HG02943 (cell line): ENCODE measurements at regions not wholly inside any gene's neighbourhood (a gene's known extent, or its start where the extent isn't known, plus 50 kb on each side); places are given as distances from the start of the nearest gene placed in this dataset.
"Not testable (repeated sequence)": the region's sequence is repeated elsewhere in the genome, so short reads cannot be mapped to it uniquely, and the experiment has no call there.

Experiments
- ATAC-seq: cut with Tn5 transposase; IDR thresholded peaks from one replicate; pipeline ENCODE4 v1.9.1; 2021; ENCODE audit warnings: mild to moderate bottlenecking, low read depth, moderate library complexity; ENCODE audit not compliant: unreplicated experiment

DNA sequence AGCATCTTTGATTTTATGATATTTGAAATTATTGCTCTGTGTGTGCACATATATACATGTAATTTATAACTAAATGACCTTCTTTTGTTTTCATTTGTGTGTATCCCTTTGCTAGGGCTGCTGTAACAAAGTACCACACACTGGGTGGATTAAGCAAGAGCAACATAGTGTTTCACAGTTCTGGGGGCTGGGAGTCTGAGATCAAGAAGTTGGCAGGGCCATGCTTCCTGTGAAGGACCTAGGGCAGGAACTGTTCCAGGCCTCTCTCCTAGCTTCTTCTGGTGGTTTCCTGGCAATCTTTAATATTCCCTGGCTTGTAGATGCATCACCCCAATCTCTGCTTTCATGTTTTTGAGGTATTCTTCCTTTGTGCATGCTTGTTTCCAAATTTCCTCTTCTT is 1043.9 kb downstream of the TSN start:
- no peak for ATAC-seq

DNA sequence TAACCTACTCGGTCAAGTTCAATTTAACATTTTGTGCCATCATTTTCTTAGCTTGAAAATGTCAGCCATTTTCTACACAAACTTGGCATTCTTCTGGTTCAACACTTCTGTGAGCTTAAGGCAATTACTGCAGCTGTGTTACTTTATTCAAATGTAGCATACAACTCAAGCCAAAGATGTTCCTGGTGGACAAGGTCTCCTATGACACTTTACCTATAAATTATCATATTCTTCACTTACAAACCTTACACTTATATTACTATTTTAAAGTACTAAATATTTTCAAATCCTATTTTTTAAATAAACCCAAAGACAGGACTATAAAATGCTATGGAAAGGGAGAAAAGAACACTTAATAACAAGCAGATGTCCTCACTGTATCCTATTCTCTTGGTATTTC is 1045.3 kb downstream of the TSN start:
- ATAC-seq = no peak

DNA sequence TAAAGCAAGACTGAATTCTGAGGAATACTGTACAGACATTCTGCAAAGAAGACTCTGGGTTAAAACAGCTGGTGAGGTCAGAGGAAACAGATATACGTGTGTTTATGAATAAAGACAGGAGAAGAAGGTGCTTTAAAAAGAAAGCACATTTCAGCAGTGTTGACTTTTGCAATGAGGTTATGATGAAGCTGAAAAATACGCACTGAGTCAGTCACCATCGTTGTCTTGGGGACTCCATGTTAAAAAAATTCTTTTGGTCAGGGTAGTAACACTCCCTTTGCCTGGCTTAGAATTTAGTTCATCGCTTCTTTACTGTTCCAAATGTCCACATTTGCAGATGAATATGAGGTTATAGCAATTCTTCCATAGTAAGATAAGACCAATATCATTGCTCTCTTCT is 1049.0 kb downstream of the TSN start:
- ATAC-seq = no peak

DNA sequence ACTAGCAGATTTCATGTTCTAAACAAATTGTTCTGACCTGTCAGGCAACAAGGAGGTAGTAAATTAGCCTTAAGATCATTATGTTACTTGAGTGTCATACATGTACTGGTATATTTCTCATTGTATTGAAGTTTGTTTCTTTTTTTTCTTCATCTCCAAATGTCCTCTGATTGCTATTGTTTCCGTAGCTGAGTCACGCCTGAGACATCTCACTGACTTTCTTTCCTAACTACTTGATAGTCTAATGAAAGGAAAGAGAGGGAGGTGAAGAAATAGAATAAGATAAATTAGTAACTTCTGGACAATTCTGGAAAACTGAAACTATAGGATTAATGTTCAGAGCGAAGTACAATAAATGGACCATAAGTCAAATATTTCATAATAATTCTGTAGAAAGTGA is 1049.9 kb downstream of the TSN start:
- ATAC-seq = no peak

DNA sequence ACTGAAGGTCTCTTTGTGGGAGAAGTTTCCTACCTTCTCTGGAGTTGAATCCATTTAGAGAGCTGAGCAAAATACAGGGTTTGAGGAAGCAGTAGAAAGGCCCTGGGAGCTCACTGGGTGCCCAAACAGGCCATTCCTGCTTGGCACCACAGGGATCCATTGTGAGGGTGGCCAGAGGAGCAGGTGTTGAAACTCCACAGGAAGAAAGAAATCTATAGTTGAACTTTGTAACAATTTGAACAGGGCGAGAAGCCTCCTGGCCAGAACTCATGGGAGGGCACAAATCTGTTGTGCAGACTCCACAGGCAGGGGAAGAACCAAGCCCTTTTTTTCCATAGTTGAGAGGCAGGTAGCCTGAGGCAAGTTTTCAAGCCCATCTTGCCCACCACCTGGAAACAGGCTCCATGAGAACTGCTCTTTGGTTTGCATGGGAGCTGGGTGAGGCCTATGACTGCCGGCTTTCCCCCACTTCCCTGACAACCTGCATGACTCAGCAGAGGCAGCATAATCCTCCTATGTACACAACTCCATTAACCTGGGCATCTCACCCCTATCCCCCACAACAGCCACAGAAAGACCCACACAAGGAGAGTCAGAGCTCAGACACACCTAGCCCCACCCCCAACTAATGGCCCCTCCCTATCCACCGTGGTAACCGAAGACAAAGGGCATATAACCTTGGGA is 1053.0 kb downstream of the TSN start:
- no peak for ATAC-seq

DNA sequence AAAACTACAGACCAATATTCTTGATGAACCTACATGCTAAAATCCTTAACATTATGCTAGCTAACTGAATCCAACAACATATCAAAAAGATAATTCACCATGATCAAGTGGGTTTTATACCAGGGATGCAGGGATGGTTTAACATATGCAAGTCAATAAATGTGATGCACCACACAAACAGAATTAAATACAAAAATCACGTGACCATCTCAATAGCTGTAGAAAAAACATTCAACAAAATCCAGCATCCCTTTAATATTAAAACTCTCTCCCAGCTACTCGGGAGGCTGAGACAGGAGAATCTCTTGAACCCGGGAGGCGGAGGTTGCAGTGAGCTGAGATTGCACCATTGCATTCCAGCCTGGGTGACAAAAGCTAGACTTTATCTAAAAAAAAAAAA is 1056.8 kb downstream of the TSN start:
- not testable (repeated sequence) for ATAC-seq

DNA sequence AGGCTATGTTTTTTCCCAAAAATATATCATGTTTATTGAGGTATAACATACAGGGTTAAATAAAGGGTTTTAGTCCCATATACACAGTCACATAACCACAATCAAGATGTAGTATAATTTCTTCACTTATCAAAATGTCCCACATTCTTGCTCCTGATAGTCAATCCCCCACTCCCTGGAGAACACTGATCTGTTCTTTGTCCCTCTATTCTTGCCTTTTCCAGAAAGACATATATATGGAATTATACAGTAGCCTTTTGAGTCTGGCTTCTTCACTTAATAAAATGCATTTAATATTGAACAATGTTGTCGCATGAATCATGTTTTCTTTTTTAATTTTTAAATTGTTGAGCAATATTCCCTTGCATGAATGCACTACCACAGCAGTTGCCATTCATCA is 1059.7 kb downstream of the TSN start:
- ATAC-seq = no peak

DNA sequence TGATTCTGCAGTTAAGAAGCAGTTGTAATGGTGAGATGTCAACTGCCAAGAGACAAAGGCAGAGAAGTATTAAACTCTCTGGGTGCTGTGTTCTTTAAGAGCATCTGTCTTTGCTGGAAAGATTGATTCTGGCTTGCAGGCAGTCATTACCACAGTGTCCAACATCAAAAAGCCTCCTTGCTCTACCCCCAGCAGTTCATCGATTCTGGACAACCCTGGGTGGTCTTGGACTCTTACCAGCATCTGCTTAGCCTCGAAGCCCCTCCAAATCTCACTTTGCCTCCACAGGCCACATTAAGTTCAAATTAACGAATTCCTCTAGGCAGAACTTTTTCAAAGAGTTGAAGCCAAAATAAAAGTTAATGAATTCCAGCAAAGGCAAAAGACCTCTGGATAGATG is 1061.4 kb downstream of the TSN start:
- no peak for ATAC-seq

DNA sequence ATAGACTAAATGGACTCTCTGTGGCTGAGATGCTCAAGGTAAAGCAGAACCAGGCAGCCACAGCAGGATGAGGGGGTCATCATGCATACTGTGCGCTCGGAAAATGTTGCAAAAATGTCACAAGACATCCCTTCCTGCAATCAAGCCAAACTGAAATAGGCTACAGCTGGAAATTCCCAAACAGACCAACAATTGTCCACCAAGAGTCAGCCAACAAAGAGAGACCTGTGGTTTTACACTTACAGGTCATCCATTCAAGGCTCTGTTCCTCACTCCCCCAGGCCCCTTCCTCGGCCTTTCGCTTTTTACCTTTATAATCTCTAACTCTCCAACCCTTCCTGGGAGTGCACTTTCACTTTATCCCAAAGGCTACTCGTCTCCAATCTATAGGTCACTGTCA is 1066.9 kb downstream of the TSN start:
- ATAC-seq = no peak

DNA sequence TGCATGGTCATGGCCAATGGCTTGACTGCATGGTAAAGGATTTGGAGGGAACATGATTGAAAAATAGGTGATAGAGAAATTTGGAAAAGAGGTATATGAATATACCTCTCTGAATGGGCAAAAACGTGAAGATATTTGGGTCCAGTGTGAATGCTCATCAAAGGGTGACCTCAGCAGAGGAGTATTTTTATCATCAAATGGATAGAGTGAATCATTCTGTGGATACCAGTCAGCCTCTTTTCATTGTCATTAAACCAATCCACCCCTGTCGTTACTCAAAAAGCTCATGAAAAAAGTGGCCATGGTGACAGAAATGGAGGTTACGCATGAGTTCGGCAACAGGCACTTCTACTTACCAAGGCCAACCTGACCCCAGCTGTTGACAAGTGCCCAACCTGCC is 1074.7 kb downstream of the TSN start:
- no peak for ATAC-seq

DNA sequence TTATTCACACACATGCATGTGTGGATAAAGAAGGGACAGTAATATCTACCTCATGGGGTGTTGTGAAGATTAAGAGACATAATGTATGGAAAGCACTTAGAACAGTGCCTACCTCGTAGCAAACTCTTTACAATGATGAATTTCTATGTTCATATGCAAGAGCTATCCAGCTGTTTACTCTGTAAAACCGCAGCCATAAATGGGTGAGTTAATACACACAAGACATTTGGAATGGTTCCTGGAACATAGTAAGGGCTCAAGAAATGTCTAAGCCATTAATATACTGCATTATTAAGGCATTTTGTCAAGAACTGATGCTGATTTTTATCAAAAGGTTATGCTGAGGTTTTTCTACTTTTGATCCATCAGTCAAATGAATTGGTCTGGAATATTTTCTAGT is 1076.2 kb downstream of the TSN start:
- ATAC-seq = no peak

DNA sequence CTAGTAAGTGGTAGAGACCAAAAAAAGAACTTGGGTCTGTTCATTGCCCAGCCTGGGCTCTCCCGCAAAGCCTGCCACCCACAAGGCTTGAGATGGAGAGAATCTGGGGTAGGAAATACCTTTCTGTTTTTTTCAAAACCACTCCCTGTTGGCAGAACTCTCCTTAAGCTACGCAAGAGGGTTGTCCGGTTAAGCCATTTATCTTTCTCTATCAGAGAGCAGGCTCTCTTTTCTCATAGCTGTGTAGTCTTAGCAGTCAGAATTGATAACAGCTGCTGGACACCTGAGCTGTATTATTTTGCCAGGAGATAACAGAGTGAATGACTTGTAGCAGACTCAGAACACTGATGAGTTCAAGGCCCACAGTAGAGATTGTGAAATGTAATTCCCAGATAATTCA is 1088.1 kb downstream of the TSN start:
- no peak for ATAC-seq

DNA sequence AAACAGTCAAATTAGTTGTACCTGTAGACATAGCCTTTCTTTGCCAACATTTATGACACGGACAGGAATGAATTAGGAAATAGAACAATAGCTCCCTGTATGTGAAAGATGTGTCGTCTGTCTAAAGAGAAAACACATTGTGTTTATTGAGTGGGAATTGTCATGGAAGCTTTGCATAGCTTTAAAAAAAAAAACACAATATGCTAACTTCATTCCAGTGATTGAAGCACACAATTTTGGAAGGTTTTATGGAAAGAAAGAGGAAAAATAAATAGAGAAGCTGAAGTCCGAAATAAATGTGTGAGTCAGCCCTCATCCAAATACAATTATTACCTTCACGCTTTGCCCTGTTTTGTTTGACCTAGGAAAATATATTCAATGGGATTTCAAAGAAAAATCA is 1095.7 kb downstream of the TSN start:
- ATAC-seq = no peak

DNA sequence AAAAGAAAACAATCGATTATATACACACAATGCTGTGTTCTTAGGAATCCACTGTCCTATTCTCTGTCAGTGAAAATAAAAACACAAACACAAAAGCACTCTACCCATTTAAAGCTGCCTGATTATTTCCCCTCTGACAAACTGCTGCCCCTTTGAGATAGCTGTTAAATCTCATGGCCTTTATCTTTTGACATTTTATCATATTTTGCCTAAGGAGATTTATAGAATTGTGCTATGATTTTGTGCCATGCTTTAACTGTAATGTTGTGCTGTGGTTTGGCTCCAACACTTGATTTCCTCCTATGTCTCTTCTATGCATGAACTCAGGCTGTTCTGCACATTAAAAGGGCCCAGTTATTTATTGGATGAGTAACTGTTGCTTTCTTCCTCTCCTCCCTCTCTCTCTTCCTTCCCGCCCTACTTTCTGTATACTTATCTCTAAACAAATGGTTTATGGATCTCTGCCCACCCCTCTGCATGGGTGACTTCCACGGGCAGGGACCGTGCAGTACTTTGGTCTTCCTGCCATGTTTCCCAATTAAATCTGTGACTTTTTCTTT is 1096.6 kb downstream of the TSN start:
- no peak for ATAC-seq

DNA sequence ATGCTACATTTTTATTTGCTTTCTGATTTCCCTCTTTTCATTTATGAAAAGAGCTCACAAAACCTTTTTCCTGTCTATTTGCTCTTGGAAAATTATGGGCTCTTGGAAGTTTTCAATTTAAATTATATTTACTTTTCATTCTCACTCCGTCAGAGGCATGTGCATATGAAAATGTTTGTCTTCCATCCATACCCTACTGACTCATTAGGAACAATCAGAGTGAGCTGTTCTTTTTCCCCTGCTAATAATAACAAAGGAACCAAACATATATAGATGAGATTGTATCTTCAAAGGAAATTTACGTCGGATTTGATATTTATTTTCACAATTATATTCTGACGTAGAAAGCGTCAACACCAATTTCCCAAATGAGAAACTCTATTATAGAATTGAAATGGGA is 1101.2 kb downstream of the TSN start:
- ATAC-seq = no peak

DNA sequence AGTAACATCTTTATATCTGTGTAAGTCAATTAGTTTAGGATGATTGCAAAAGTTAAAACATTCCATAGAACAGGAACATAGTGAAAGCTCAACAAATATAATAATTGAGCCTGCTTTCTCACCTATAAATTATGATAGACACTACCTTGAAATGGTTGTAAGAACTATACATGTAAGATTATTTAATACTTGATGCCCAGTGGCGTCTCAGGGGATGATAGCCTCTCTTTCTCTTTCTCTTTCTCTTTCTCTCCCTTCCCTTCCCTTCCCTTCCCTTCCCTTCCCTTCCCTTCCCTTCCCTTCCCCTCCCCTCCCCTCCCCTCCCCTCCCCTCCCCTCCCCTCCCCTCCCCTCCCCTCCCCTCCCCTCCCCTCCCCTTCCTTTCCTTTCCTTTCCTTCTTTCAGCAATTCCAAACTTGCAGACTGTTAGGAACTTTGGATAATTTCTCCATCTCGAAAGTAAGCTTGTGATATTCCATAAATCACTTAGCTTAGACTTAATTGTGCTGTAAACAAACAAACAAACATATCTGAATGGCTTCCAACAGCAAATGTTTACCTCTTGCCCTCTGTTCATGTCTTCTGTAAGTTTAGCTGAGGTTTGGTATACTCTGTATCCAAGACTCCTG is 1102.7 kb downstream of the TSN start:
- no peak for ATAC-seq

DNA sequence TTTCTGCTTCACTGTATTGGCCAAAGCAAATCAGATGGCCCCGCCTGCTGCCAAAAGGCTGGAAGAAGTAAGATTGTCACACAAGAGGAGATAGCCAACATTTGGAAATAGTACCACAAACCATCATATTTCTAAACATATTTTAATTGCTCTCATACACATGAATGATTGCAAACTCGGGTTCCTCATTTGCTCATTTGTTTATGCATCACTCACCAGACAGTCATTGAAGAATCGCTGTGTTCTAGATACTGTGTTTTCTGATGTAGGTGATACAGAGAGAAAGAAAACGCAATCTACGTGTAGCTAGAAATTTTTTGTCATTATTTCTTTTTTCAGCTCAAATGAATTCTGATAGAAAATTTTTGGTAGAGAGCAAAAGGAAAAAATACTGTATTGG is 1103.4 kb downstream of the TSN start:
- ATAC-seq = no peak

DNA sequence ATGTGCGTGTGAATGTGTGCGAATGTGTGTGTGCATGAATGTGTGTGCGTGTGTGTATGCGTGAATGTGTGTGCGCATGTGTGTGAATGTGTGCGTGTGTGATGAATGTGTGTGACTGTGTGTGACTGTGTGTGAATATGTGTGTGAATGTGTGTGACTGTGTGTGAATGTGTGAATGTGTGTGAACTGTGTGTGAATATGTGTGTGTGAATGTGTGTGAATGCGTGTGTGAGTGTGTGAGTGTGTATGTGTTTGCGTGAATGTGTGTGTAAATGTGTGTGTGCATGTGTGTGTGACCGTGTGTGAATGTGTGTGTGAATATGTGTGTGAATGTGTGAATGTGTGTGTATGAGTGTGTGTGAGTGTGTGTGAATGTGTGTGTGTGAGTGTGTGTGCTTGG is 1103.8 kb downstream of the TSN start:
- no peak for ATAC-seq

DNA sequence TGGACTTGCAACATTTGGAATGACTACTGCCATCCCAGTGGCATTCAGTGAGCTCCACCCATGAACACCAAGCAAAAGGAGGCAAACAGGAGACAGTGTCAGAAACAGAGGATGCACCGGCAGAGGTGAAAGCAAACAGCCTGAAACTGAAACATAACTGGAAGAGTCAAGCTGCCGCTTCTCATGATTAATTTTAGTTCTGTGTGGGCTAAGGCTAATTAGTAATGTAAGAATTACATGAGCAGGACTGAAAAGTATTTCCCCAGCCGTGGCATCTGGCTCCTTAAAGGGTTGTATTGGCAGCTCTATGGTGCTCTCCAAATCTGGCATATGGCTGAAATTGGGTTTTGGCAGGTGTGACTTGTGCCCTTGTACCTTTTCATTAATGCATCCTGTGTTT is 1108.1 kb downstream of the TSN start:
- ATAC-seq = no peak

DNA sequence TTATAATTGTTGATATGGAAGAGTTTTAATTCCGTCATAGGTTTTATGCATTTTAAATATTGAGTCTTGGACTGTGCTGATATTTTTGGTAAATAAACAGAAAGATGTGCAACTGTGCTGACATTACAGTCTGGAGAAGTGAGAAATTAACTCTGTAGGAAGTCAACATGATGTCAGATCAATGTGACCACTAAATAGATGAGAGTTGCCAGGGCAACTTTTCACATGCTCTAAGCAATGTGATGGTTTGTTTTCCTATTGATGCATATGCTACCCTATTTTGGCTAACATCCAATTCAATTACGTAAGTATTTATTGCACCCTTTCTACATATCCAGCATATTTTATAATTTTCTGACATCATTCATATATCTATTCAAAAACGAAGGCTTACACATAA is 1109.3 kb downstream of the TSN start:
- no peak for ATAC-seq

DNA sequence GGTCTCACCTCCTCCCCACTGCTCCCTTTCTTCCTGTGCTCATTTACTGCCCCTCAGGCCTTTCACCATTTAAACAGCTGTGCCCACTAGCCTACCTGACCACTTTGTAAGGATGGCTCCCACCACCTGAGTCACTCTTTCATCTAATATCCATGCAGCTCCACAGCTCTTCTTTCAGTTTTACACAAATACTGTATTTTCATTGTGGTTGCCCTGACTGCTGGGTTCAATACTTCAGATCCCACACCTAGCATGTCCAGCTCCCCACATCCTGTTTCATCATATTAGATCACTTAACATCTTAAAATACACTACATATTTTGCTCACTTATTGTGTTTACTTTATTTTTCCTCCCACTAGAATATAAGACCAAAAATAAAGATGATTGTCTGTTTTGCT is 1110.6 kb downstream of the TSN start:
- ATAC-seq = no peak

DNA sequence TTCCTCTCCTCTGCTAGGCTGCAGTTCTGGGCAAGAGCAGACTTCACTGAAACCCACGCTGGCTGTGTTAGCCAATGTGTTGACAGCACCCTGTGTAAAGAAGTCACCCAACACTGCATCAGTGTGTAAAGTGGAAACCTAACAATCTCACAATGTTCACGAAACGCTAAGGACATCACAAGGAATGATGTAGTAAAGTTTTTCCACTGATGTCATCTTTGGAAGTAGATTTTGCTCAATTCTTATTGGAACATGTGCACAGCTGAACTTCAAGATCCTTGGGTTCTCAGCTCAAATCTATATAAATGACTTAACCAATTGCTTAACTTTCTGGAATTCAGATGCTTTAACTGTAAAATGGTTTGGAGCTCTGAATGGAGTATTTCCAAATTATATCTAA is 1112.5 kb downstream of the TSN start:
- no peak for ATAC-seq
